ENCODE measurements at regions not wholly inside any gene's neighbourhood (a gene's known extent, or its start where the extent isn't known, plus 50 kb on each side); places are given as distances from the start of the nearest gene placed in this dataset.

DNA sequence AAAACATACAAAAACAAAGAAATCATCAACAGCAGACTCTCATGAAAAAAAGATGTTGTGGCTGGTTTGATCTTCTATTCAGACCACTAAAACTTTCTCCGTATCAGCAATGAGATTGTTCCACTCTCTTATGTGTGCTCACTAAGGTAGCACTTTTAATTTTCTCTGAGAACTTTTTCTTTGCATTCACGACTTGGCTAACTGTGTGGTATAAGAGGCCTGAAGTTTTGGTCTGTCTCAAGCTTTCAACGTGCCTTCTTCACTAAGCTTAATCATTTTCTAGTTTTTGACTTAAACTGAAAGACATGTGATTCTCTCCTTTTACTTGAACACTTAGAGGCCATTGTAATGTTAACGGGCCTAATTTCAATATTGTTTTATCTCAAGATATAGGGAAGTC, 1231.6 kb downstream of the SORCS3 start:
- Histone ChIP-seq H3K4me3 (ENCODE audit: control insufficient read depth in 1 of 7, extremely low read depth in 1 of 7, insufficient read depth in 4 of 7, low read depth in 2 of 7, low read length in 6 of 7) (no peak overlapping the region), H3K27ac (ENCODE audit: insufficient read depth in 1 of 2, low read depth in 1 of 2, low read length in 2 of 2, poor library complexity in 1 of 2, severe bottlenecking in 2 of 2) (no peak overlapping the region), H3K4me1 (ENCODE audit: control extremely low read depth in 1 of 4, control insufficient read depth in 4 of 4, insufficient read depth in 4 of 4, low read length in 3 of 4) (no peaks in the 10 kb centered on the region), H3K36me3 (ENCODE audit: control insufficient read depth in 4 of 4, insufficient read depth in 4 of 4, low read length in 3 of 4) (no peaks in the 10 kb centered on the region), H3K27me3 (replicated peaks in 2 of 5; ENCODE audit: control insufficient read depth in 4 of 5, insufficient read depth in 5 of 5, low read length in 4 of 5) (no peaks in the 10 kb centered on the region), H3K9me3 (ENCODE audit: control extremely low read depth in 1 of 5, control insufficient read depth in 4 of 5, insufficient read depth in 2 of 5, low read depth in 1 of 5, low read length in 4 of 5) (peaks cover 0 to 1% (median 0%) of the 10 kb centered on the region in 5 experiments)
- WGBS (ENCODE audit: insufficient coverage) = 14% methylated on average over 1 of the region's 4 CpGs
- POLR2A ChIA-PET = no interaction called here
- CTCF ChIA-PET = no interaction called here
- no peak for DNase-seq

DNA sequence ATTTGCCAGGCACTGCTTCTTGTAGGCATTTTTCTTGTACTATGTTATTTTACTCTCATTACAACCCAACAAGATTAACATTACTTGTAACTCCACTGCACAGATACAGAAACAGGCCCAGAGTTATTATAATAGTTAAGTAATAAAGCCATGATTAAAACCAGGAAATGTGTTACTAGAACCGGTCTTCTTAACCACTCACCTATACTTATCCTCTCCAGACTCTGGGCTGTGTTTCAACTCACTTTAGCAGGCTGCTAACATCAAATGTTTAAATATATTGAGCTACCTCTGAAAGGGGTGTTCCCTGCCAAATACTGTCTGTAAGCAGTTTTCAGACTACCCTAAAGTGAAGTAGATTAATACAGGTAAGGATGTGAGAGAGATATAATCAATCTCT, 1227.8 kb downstream of the SORCS3 start:
- no CpG with 5 or more reads among the region's 1 CpG for WGBS (ENCODE audit: insufficient coverage)
- Histone ChIP-seq H3K4me3 (ENCODE audit: control insufficient read depth in 1 of 7, extremely low read depth in 1 of 7, insufficient read depth in 4 of 7, low read depth in 2 of 7, low read length in 6 of 7) (no peak overlapping the region), H3K27me3 (replicated peaks in 2 of 5; ENCODE audit: control insufficient read depth in 4 of 5, insufficient read depth in 5 of 5, low read length in 4 of 5) (no peaks in the 10 kb centered on the region), H3K27ac (ENCODE audit: insufficient read depth in 1 of 2, low read depth in 1 of 2, low read length in 2 of 2, poor library complexity in 1 of 2, severe bottlenecking in 2 of 2) (no peak overlapping the region), H3K4me1 (ENCODE audit: control extremely low read depth in 1 of 4, control insufficient read depth in 4 of 4, insufficient read depth in 4 of 4, low read length in 3 of 4) (no peaks in the 10 kb centered on the region), H3K36me3 (ENCODE audit: control insufficient read depth in 4 of 4, insufficient read depth in 4 of 4, low read length in 3 of 4) (no peaks in the 10 kb centered on the region), H3K9me3 (ENCODE audit: control extremely low read depth in 1 of 5, control insufficient read depth in 4 of 5, insufficient read depth in 2 of 5, low read depth in 1 of 5, low read length in 4 of 5) (peaks cover 0 to 1% (median 0%) of the 10 kb centered on the region in 5 experiments)
- DNase-seq = no peak
- POLR2A ChIA-PET = no interaction called here
- CTCF ChIA-PET = no interaction called here

DNA sequence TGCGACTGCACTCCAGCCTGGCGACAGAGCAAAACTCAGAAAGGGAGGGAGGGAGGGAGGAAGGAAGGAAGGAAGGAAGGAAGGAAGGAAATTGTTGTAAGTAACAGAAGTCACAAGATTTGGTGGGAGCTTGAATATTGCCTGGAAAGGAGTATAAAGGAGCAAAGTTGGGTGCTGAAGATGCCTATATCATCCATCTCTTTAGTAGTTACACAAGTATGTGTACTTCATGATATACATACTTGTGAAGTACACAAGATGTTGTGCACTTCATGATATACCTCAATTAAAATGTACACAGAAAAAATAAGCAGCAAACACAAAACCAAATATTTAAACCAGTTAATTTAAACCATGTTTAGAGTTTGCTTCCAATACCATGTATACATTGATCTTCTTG, 1223.8 kb downstream of the SORCS3 start:
- Histone ChIP-seq H3K27me3 (replicated peaks in 2 of 5; ENCODE audit: control insufficient read depth in 4 of 5, insufficient read depth in 5 of 5, low read length in 4 of 5) (no peaks in the 10 kb centered on the region), H3K27ac (ENCODE audit: insufficient read depth in 1 of 2, low read depth in 1 of 2, low read length in 2 of 2, poor library complexity in 1 of 2, severe bottlenecking in 2 of 2) (no peak overlapping the region), H3K4me3 (ENCODE audit: control insufficient read depth in 1 of 7, extremely low read depth in 1 of 7, insufficient read depth in 4 of 7, low read depth in 2 of 7, low read length in 6 of 7) (no peak overlapping the region), H3K36me3 (ENCODE audit: control insufficient read depth in 4 of 4, insufficient read depth in 4 of 4, low read length in 3 of 4) (no peaks in the 10 kb centered on the region), H3K4me1 (ENCODE audit: control extremely low read depth in 1 of 4, control insufficient read depth in 4 of 4, insufficient read depth in 4 of 4, low read length in 3 of 4) (no peaks in the 10 kb centered on the region), H3K9me3 (ENCODE audit: control extremely low read depth in 1 of 5, control insufficient read depth in 4 of 5, insufficient read depth in 2 of 5, low read depth in 1 of 5, low read length in 4 of 5) (no peaks in the 10 kb centered on the region)
- ChIA-PET POLR2A (no interaction called here), CTCF (no interaction called here)
- WGBS (ENCODE audit: insufficient coverage) = no CpG with 5 or more reads among the region's 2 CpGs
- no peak for DNase-seq

- no peaks in the 10 kb centered on the region for H3K36me3 ChIP-seq (ENCODE audit: control insufficient read depth in 4 of 4, insufficient read depth in 4 of 4, low read length in 3 of 4)
- WGBS (ENCODE audit: insufficient coverage) = 0% methylated on average over 1 of the region's 4 CpGs
- H3K4me3 ChIP-seq (ENCODE audit: control insufficient read depth in 1 of 7, extremely low read depth in 1 of 7, insufficient read depth in 4 of 7, low read depth in 2 of 7, low read length in 6 of 7) = no peak overlapping the region
- CTCF ChIA-PET = no interaction called here
- POLR2A ChIA-PET = no interaction called here
- H3K4me1 ChIP-seq (ENCODE audit: control extremely low read depth in 1 of 4, control insufficient read depth in 4 of 4, insufficient read depth in 4 of 4, low read length in 3 of 4) = no peaks in the 10 kb centered on the region
- no peaks in the 10 kb centered on the region for H3K27me3 ChIP-seq (replicated peaks in 2 of 5; ENCODE audit: control insufficient read depth in 4 of 5, insufficient read depth in 5 of 5, low read length in 4 of 5)
- no peaks in the 10 kb centered on the region for H3K9me3 ChIP-seq (ENCODE audit: control extremely low read depth in 1 of 5, control insufficient read depth in 4 of 5, insufficient read depth in 2 of 5, low read depth in 1 of 5, low read length in 4 of 5)
- DNase-seq = no peak
- no peak overlapping the region for H3K27ac ChIP-seq (ENCODE audit: insufficient read depth in 1 of 2, low read depth in 1 of 2, low read length in 2 of 2, poor library complexity in 1 of 2, severe bottlenecking in 2 of 2)
Observed at GRCh38 chr10:105857268-105858264, 1216.5 kb downstream of the SORCS3 start.

GRCh38 chr10:105855791-105856190, 1214.7 kb downstream of the SORCS3 start:
- no peaks in the 10 kb centered on the region for H3K27me3 ChIP-seq (replicated peaks in 2 of 5; ENCODE audit: control insufficient read depth in 4 of 5, insufficient read depth in 5 of 5, low read length in 4 of 5)
- no peak overlapping the region for H3K4me3 ChIP-seq (ENCODE audit: control insufficient read depth in 1 of 7, extremely low read depth in 1 of 7, insufficient read depth in 4 of 7, low read depth in 2 of 7, low read length in 6 of 7)
- no peaks in the 10 kb centered on the region for H3K36me3 ChIP-seq (ENCODE audit: control insufficient read depth in 4 of 4, insufficient read depth in 4 of 4, low read length in 3 of 4)
- no peaks in the 10 kb centered on the region for H3K4me1 ChIP-seq (ENCODE audit: control extremely low read depth in 1 of 4, control insufficient read depth in 4 of 4, insufficient read depth in 4 of 4, low read length in 3 of 4)
- no peak for DNase-seq
- H3K9me3 ChIP-seq (ENCODE audit: control extremely low read depth in 1 of 5, control insufficient read depth in 4 of 5, insufficient read depth in 2 of 5, low read depth in 1 of 5, low read length in 4 of 5) = no peaks in the 10 kb centered on the region
- POLR2A ChIA-PET = no interaction called here
- H3K27ac ChIP-seq (ENCODE audit: insufficient read depth in 1 of 2, low read depth in 1 of 2, low read length in 2 of 2, poor library complexity in 1 of 2, severe bottlenecking in 2 of 2) = no peak overlapping the region
- 92% methylated on average over 2 of the region's 2 CpGs for WGBS (ENCODE audit: insufficient coverage)
- CTCF ChIA-PET = no interaction called here

GRCh38 chr10:105844676-105845570, 1203.8 kb downstream of the SORCS3 start:
- H3K9me3 ChIP-seq (ENCODE audit: control extremely low read depth in 1 of 5, control insufficient read depth in 4 of 5, insufficient read depth in 2 of 5, low read depth in 1 of 5, low read length in 4 of 5) = no peaks in the 10 kb centered on the region
- H3K4me1 ChIP-seq (ENCODE audit: control extremely low read depth in 1 of 4, control insufficient read depth in 4 of 4, insufficient read depth in 4 of 4, low read length in 3 of 4) = no peaks in the 10 kb centered on the region
- no peak overlapping the region for H3K4me3 ChIP-seq (ENCODE audit: control insufficient read depth in 1 of 7, extremely low read depth in 1 of 7, insufficient read depth in 4 of 7, low read depth in 2 of 7, low read length in 6 of 7)
- DNase-seq = no peak
- no peaks in the 10 kb centered on the region for H3K27me3 ChIP-seq (replicated peaks in 2 of 5; ENCODE audit: control insufficient read depth in 4 of 5, insufficient read depth in 5 of 5, low read length in 4 of 5)
- no peak overlapping the region for H3K27ac ChIP-seq (ENCODE audit: insufficient read depth in 1 of 2, low read depth in 1 of 2, low read length in 2 of 2, poor library complexity in 1 of 2, severe bottlenecking in 2 of 2)
- no peaks in the 10 kb centered on the region for H3K36me3 ChIP-seq (ENCODE audit: control insufficient read depth in 4 of 4, insufficient read depth in 4 of 4, low read length in 3 of 4)
- ChIA-PET POLR2A (no interaction called here), CTCF (no interaction called here)
- WGBS (ENCODE audit: insufficient coverage) = 94% methylated on average over 8 of the region's 12 CpGs

- H3K27ac ChIP-seq (ENCODE audit: insufficient read depth in 1 of 2, low read depth in 1 of 2, low read length in 2 of 2, poor library complexity in 1 of 2, severe bottlenecking in 2 of 2) = no peak overlapping the region
- no peaks in the 10 kb centered on the region for H3K36me3 ChIP-seq (ENCODE audit: control insufficient read depth in 4 of 4, insufficient read depth in 4 of 4, low read length in 3 of 4)
- WGBS (ENCODE audit: insufficient coverage) = 58% methylated on average over 3 of the region's 4 CpGs
- H3K9me3 ChIP-seq (ENCODE audit: control extremely low read depth in 1 of 5, control insufficient read depth in 4 of 5, insufficient read depth in 2 of 5, low read depth in 1 of 5, low read length in 4 of 5) = no peaks in the 10 kb centered on the region
- no peaks in the 10 kb centered on the region for H3K4me1 ChIP-seq (ENCODE audit: control extremely low read depth in 1 of 4, control insufficient read depth in 4 of 4, insufficient read depth in 4 of 4, low read length in 3 of 4)
- H3K27me3 ChIP-seq (replicated peaks in 2 of 5; ENCODE audit: control insufficient read depth in 4 of 5, insufficient read depth in 5 of 5, low read length in 4 of 5) = no peaks in the 10 kb centered on the region
- ChIA-PET POLR2A (no interaction called here), CTCF (no interaction called here)
- no peak overlapping the region for H3K4me3 ChIP-seq (ENCODE audit: control insufficient read depth in 1 of 7, extremely low read depth in 1 of 7, insufficient read depth in 4 of 7, low read depth in 2 of 7, low read length in 6 of 7)
- no peak for DNase-seq
Observed at GRCh38 chr10:105844241-105844640, 1203.2 kb downstream of the SORCS3 start.
